ENCODE measurements at regions not wholly inside any gene's neighbourhood (a gene's known extent, or its start where the extent isn't known, plus 50 kb on each side); places are given as distances from the start of the nearest gene placed in this dataset.

DNA sequence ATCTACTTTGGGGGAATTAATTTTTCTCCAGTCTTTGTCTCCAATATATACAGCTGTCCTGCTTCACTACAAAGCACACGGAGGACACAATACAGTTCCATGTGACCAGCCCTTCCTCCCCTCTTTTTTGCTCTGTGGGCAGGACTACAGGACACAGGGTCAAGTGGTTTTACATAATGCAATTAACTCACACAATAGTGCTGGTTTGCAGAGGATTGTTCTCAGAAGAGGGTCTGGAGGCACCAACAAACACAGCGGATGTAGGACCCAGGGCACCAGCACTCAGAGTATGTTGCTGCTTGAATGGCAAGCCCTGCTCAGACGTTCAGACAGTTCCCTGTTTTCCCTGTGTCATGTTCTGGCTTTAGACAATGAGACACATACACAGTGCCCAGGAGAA lies 52.0 kb upstream of the NPTX2 start:
- no peak overlapping the region for H3K27ac Mint-ChIP-seq
- H3K4me3 Mint-ChIP-seq, result no peak overlapping the region
- H3K27me3 Mint-ChIP-seq (ENCODE audit: low read depth), result peaks cover 3% of the 10 kb centered on the region

GRCh38 chr7:98562871-98563495 lies 54.1 kb upstream of the NPTX2 start:
- Mint-ChIP-seq H3K27me3 (ENCODE audit: low read depth) (peaks cover 4% of the 10 kb centered on the region), H3K27ac (no peak overlapping the region), H3K36me3 (no peaks in the 10 kb centered on the region), H3K4me3 (no peak overlapping the region), H3K4me1 (peaks cover 9% of the 10 kb centered on the region), H3K9me3 (no peaks in the 10 kb centered on the region)
- DNase-seq (ENCODE audit: low spot score in 2 of 2, unreplicated experiment in 2 of 2), result no peak
- no peak for TF ChIP-seq CTCF (IDR thresholded peaks at IDR 0.05; ENCODE audit: unreplicated experiment)

More for the DNA sequence above, 52.0 kb upstream of the NPTX2 start:
- Mint-ChIP-seq H3K9me3 (no peaks in the 10 kb centered on the region), H3K36me3 (no peaks in the 10 kb centered on the region), H3K4me1 (peaks cover 9% of the 10 kb centered on the region)
- TF ChIP-seq CTCF (IDR thresholded peaks at IDR 0.05; ENCODE audit: unreplicated experiment), result no peak
- no peak for DNase-seq (ENCODE audit: low spot score in 2 of 2, unreplicated experiment in 2 of 2)

DNA sequence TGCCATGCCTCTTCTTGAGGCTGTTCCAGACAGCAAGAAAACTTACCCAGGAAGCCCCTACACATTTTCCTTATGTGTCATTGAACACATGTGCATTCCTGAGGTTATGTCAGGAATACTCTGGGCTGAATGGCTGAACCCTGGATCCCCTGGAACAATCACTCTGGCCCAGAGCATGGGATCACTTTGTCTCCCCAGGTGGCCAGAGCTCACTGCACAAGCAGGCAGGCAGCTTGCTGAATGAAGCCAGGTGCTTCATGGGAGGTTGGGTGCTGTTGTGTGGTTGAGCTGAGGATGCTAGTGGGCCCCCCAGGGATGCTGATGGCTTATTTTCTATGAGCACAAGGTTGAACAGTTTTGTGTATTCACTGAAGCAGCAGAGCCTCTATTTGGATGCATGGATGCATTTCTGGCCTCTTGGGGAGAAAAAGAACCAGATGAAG lies 54.7 kb upstream of the NPTX2 start:
- no peak for TF ChIP-seq CTCF (IDR thresholded peaks at IDR 0.05; ENCODE audit: unreplicated experiment)
- H3K4me1 Mint-ChIP-seq, result peaks cover 9% of the 10 kb centered on the region
- no peak for DNase-seq (ENCODE audit: low spot score in 2 of 2, unreplicated experiment in 2 of 2)
- H3K9me3 Mint-ChIP-seq, result no peaks in the 10 kb centered on the region
- no peak overlapping the region for H3K4me3 Mint-ChIP-seq
- peaks cover 4% of the 10 kb centered on the region for H3K27me3 Mint-ChIP-seq (ENCODE audit: low read depth)
- H3K36me3 Mint-ChIP-seq, result no peaks in the 10 kb centered on the region
- H3K27ac Mint-ChIP-seq, result no peak overlapping the region

DNA sequence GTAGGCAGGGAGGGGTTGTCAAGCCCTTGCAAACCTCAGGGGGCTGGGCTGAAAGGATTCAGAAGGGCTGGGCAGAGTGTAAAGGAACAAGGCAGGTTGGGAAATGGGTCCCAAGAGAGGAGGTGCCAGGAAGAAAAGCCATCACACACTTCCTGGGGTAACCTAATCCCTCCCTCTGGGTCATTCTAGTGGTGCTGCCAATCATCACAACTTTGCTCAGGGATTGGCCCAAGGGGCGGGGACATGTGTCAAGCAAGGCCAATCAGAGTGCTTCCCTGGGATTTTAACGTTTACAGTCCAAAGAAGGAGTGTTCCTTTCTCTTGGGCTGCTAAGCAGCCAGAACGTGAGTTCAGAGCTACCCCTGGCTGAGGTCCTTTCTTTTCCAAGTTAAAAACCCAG lies 57.1 kb upstream of the NPTX2 start:
- no peaks in the 10 kb centered on the region for H3K9me3 Mint-ChIP-seq
- H3K27me3 Mint-ChIP-seq (ENCODE audit: low read depth), result peaks cover 4% of the 10 kb centered on the region
- H3K36me3 Mint-ChIP-seq, result no peaks in the 10 kb centered on the region
- H3K4me1 Mint-ChIP-seq, result peaks cover 9% of the 10 kb centered on the region
- H3K4me3 Mint-ChIP-seq, result no peak overlapping the region
- TF ChIP-seq CTCF (IDR thresholded peaks at IDR 0.05; ENCODE audit: unreplicated experiment), result no peak
- DNase-seq (ENCODE audit: low spot score in 2 of 2, unreplicated experiment in 2 of 2), result no peak
- no peak overlapping the region for H3K27ac Mint-ChIP-seq

DNA sequence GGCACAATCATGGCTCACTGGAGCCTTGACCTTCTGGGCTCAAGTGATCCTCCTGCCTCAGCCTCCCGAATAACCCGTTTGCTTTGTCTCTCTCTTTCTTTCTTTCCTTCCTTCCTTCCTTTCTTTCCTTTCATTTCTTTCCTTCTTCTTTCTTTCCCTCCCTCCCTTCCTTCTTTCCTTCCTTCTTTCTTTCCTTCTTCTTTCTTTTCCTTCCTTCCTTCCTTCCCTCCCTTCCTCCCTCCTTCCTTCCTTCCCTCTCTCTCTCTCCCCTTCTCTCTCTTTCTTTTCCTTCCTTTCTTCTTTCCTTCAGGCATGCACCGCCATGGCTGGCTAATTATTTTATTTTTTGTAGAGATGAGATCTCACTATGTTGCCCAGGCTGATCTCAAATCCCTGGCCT lies 57.9 kb upstream of the NPTX2 start:
- DNase-seq (ENCODE audit: low spot score in 2 of 2, unreplicated experiment in 2 of 2), result no peak
- peaks cover 9% of the 10 kb centered on the region for H3K4me1 Mint-ChIP-seq
- no peak overlapping the region for H3K27ac Mint-ChIP-seq
- peaks cover 4% of the 10 kb centered on the region for H3K27me3 Mint-ChIP-seq (ENCODE audit: low read depth)
- H3K9me3 Mint-ChIP-seq, result no peaks in the 10 kb centered on the region
- no peak overlapping the region for H3K4me3 Mint-ChIP-seq
- no peaks in the 10 kb centered on the region for H3K36me3 Mint-ChIP-seq
- no peak for TF ChIP-seq CTCF (IDR thresholded peaks at IDR 0.05; ENCODE audit: unreplicated experiment)

All from mesothelial cell of epicardium (in vitro differentiated cells).